Upper lobe of right lung (tissue), 1 donor: ENCODE measurements at regions not wholly inside any gene's neighbourhood (a gene's known extent, or its start where the extent isn't known, plus 50 kb on each side); places are given as distances from the start of the nearest gene placed in this dataset.
A peak's percentile ranks its signal among the peaks of the same experiment; 100 is the strongest.
"Not testable (repeated sequence)": the region's sequence is repeated elsewhere in the genome, so short reads cannot be mapped to it uniquely, and the experiment has no call there.

Experiments
- ATAC-seq: fragments of 200-7000 bp; cut with Tn5 transposase; one replicate; pipeline ENCODE4 v1.9.1; 2020; ENCODE audit warnings: mild to moderate bottlenecking, moderate library complexity
- DNase-seq: peaks from one replicate; pipeline ENCODE4 v3.0.0-alpha.2; 2020
- H3K27ac ChIP-seq: fragments of 200-600 bp; one replicate; pipeline ENCODE4 v1.8.0; 2022
- H3K27me3 ChIP-seq: fragments of 200-600 bp; one replicate; pipeline ENCODE4 v1.8.0; 2022; ENCODE audit warnings: mild to moderate bottlenecking
- H3K36me3 ChIP-seq: fragments of 200-600 bp; one replicate; pipeline ENCODE4 v1.8.0; 2022
- H3K4me1 ChIP-seq: fragments of 200-600 bp; one replicate; pipeline ENCODE4 v1.8.0; 2022
- H3K4me3 ChIP-seq: fragments of 200-600 bp; one replicate; pipeline ENCODE4 v1.8.0; 2022; ENCODE audit warnings: mild to moderate bottlenecking
- H3K9me3 ChIP-seq: fragments of 200-600 bp; one replicate; pipeline ENCODE4 v1.8.0; 2022
- intact Hi-C: fragments of 100-400 bp; cut with DNase I; formaldehyde crosslinking; loops from one replicate; pipeline ENCODE4 v1.11.0; 2022
- TF ChIP-seq, protein P1 (sequence below): fragments of 200-600 bp; IDR thresholded peaks from one replicate; pipeline ENCODE4 v1.8.0; 2022; ENCODE audit warnings: antibody characterized with exemption
- donor health status: DM: no; HTN: yes; CAD: no; lungs with severe emphysema.

DNA sequence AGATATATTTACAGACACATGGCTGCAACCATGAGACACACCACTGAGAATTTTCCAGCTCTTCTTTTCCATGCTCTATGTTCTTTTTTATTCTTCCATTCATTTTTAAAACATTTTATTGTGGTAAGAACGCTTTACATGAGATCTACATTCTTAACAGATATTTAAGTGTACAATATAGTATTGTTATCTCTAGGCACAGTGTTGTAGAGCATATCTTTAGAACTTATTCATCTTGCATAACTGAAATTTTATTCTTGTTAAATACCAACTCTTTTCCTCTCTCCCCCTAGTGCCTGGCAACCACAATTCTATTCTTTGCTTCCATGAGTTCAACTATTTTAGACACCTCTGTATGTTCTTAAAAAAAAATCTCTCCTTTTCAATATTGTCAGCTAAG is 67.1 kb upstream of the HABP2 start:
- Histone ChIP-seq H3K27ac (no peak overlapping the region), H3K4me1 (no peaks in the 10 kb centered on the region), H3K9me3 (no peaks in the 10 kb centered on the region), H3K36me3 (no peaks in the 10 kb centered on the region), H3K27me3 (no peaks in the 10 kb centered on the region), H3K4me3 (no peak overlapping the region)
- intact Hi-C loops: no loop called here
- no peak for DNase-seq
- no peak for ATAC-seq
- TF ChIP-seq, protein P1, sequence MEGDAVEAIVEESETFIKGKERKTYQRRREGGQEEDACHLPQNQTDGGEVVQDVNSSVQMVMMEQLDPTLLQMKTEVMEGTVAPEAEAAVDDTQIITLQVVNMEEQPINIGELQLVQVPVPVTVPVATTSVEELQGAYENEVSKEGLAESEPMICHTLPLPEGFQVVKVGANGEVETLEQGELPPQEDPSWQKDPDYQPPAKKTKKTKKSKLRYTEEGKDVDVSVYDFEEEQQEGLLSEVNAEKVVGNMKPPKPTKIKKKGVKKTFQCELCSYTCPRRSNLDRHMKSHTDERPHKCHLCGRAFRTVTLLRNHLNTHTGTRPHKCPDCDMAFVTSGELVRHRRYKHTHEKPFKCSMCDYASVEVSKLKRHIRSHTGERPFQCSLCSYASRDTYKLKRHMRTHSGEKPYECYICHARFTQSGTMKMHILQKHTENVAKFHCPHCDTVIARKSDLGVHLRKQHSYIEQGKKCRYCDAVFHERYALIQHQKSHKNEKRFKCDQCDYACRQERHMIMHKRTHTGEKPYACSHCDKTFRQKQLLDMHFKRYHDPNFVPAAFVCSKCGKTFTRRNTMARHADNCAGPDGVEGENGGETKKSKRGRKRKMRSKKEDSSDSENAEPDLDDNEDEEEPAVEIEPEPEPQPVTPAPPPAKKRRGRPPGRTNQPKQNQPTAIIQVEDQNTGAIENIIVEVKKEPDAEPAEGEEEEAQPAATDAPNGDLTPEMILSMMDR: no peak

DNA sequence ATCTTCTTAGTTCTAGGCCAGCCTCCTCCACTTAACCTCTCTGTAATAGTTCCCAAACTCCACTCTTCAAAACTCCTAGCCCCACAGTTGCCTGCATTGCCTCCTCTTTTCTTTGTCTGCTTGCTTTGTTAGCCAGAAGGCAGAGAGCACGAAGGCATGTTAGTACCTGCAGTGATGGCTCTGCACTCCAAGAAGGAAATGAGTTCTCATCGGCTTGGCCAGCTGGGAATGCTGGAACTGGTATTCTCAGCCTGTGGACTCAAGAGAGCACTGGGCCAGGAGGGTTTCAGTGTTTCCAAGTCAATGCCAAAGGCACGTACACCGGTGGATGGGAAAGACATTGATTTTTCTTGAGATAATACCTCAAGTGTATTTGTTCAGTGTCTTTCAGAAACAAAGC is 66.3 kb upstream of the HABP2 start:
- Histone ChIP-seq H3K9me3 (no peaks in the 10 kb centered on the region), H3K27me3 (no peaks in the 10 kb centered on the region), H3K4me3 (no peak overlapping the region), H3K4me1 (no peaks in the 10 kb centered on the region), H3K27ac (no peak overlapping the region), H3K36me3 (no peaks in the 10 kb centered on the region)
- DNase-seq: no peak
- intact Hi-C loops: no loop called here
- no peak for ATAC-seq
- TF ChIP-seq, protein P1: no peak

DNA sequence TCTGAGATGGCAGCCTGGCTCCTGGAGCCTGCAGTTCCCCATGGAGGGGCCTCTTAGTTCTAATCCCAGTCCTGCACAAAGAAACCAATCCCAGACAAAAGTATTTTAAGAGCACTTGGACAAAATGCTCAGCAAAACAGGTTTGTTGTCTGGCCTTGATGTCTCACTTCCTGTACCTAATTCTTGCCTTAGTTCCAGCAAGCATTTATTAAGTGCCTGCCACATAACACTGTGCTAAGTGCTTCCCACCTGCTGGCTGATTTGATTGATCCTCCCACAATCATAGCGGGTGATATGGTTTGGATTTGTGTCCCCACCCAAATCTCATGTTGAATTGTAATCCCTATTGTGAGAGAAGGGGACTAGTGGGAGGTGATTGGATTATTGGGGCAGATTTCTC is 65.7 kb upstream of the HABP2 start:
- H3K9me3 ChIP-seq: no peaks in the 10 kb centered on the region
- H3K4me3 ChIP-seq: no peak overlapping the region
- ATAC-seq (peak; percentile 69), DNase-seq (no peak)
- H3K27me3 ChIP-seq: no peaks in the 10 kb centered on the region
- no peaks in the 10 kb centered on the region for H3K36me3 ChIP-seq
- TF ChIP-seq, protein P1: no peak
- intact Hi-C loops: no loop called here
- H3K27ac ChIP-seq: no peak overlapping the region
- no peaks in the 10 kb centered on the region for H3K4me1 ChIP-seq

DNA sequence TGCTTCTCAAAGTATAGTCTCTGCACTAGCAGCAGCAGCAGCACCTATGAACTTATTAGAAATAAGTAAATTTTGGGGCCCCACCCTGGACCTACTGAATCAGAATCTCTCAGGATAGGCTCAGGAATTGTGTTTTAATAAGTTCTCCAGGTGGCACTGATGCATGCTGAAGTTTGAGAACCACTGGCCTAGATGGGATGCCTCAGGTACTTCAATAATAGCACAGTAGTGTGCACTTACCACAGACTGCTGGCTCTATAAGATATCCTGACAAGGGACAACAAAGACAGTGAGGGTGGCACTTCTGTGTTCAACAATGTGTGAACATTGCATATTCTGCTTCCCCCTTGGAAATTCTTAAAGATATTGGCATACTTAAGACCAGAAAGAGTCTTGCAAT is 64.7 kb upstream of the HABP2 start:
- intact Hi-C loops: no loop called here
- Histone ChIP-seq H3K4me3 (no peak overlapping the region), H3K36me3 (no peaks in the 10 kb centered on the region), H3K9me3 (no peaks in the 10 kb centered on the region), H3K27me3 (no peaks in the 10 kb centered on the region), H3K27ac (no peak overlapping the region), H3K4me1 (peaks cover 2% of the 10 kb centered on the region)
- ATAC-seq (no peak), DNase-seq (no peak)
- TF ChIP-seq, protein P1: no peak

DNA sequence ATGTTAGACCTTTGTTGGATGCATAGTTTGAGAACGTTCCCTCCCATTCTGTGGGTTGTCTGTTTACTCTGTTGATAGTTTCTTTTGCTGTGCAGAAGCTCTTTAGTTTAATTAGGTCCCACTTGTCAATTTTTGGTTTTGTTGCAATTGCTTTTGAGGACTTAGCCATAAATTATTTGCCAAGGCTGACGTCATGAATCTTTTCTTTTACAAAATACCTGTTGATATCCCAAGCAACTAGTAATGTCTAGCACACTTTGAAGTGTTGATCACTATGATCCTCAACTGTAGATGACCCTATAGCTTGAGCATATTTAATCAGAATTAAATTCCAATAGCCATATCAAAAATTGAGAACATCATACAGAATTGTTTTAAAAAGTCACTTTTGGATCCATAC is 63.3 kb upstream of the HABP2 start:
- intact Hi-C loops, H3K4me3 ChIP-seq, H3K27ac ChIP-seq, ATAC-seq, H3K27me3 ChIP-seq, DNase-seq, H3K36me3 ChIP-seq, H3K9me3 ChIP-seq: not testable (repeated sequence)
- H3K4me1 ChIP-seq: peaks cover 15% of the 10 kb centered on the region

DNA sequence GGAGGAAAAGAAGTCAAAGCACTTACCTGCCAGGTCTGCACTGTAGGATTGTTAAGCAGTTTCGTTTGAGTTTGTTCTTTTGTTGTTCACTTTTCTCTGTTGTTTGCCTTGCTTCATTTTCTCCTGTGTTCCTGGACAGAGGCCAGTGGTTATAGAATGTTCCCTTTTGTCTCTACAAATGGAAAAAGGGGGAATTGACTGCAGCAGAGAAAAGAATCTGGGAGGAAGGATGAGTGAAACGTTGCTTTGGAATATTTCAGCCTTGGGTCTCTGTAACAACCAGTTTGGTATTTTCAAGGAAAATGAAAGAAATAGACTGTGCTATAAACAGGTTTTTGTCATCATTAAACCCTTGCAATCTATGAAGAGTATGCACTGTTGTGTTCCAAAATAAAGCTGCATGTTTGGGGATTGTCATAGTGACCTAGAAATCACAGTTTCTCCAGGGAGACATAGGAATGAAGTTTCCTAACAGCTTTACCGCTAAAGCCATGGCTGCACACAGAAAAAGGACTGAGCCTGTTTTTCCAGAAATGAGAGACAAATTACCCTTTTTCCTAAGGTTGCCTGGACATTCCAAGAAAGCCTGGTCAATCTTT is 60.8 kb upstream of the HABP2 start:
- intact Hi-C loops: no loop called here
- Histone ChIP-seq H3K4me1 (peaks cover 36% of the 10 kb centered on the region), H3K27ac (peak overlapping the region; percentile 68), H3K9me3 (no peaks in the 10 kb centered on the region), H3K4me3 (peak overlapping the region; percentile 40), H3K27me3 (no peaks in the 10 kb centered on the region), H3K36me3 (no peaks in the 10 kb centered on the region)
- ATAC-seq (peak; percentile 11), DNase-seq (no peak)
- TF ChIP-seq, protein P1: no peak
